Right lobe of liver (tissue), 4 donors: ENCODE measurements at regions not wholly inside any gene's neighbourhood (a gene's known extent, or its start where the extent isn't known, plus 50 kb on each side); places are given as distances from the start of the nearest gene placed in this dataset.

ENCODE experiments used
- POLR2A ChIP-seq: fragments of 450-650 bp; IDR thresholded peaks from one replicate; pipeline ENCODE4 v1.6.1; 2017; ENCODE audit warnings: antibody characterized with exemption, mild to moderate bottlenecking
- TF ChIP-seq, protein P1 (sequence below), 4 donors: fragments of 200-600 bp in 3 of 4; fragments of 450-650 bp in 1 of 4; IDR thresholded peaks; one replicate each; pipeline versions ENCODE4 v1.5.1 to v1.8.0; 2016 to 2022; ENCODE audit warnings: antibody characterized with exemption in 4 of 4, mild to moderate bottlenecking in 2 of 4
- donor health status: DM: no; HTN: no; CAD: no.
- donor health status: DM: no; HTN: no; CAD: no.
- donor health status: DM: no; HTN: yes; CAD: no.

DNA sequence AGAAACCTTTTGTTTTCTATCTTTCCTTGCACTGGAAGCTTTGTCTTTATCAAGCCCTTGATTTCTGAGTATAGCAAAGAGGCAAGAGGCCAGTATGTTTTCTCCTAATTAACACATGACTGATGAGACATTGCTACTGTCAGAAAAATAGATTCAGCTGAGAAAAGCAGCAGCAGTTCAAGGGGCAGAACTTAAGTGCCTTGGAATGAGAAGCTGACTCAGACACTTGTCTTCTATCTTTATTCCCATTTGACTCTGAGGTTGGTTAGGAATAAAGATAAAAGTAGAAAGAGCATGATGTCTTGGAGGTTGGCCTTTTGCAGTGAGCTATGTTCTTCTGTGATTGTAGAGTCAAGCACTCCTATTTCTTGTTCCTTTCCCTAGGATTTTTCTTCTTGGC lies 79.1 kb upstream of the MAN1A1 start:
- no peak for TF ChIP-seq POLR2A
- TF ChIP-seq, protein P1, sequence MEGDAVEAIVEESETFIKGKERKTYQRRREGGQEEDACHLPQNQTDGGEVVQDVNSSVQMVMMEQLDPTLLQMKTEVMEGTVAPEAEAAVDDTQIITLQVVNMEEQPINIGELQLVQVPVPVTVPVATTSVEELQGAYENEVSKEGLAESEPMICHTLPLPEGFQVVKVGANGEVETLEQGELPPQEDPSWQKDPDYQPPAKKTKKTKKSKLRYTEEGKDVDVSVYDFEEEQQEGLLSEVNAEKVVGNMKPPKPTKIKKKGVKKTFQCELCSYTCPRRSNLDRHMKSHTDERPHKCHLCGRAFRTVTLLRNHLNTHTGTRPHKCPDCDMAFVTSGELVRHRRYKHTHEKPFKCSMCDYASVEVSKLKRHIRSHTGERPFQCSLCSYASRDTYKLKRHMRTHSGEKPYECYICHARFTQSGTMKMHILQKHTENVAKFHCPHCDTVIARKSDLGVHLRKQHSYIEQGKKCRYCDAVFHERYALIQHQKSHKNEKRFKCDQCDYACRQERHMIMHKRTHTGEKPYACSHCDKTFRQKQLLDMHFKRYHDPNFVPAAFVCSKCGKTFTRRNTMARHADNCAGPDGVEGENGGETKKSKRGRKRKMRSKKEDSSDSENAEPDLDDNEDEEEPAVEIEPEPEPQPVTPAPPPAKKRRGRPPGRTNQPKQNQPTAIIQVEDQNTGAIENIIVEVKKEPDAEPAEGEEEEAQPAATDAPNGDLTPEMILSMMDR (IDR thresholded peaks at IDR 0.05), result no peak
